Mesenchymal stem cell (in vitro differentiated cells and primary cell): ENCODE measurements at regions not wholly inside any gene's neighbourhood (a gene's known extent, or its start where the extent isn't known, plus 50 kb on each side); places are given as distances from the start of the nearest gene placed in this dataset.

Source experiments
- DNase-seq: peaks from one replicate; pipeline ENCODE4 v3.0.0-alpha.2; 2013
- H2AFZ ChIP-seq: one replicate; pipeline ENCODE4 v1.6.1; 2013; ENCODE audit warnings: low read depth, mild to moderate bottlenecking, control low read depth, inconsistent platforms, low read length, moderate library complexity
- H2AK5ac ChIP-seq: 2 replicates; pipeline ENCODE4 v1.6.1; 2013; ENCODE audit warnings: low read length, moderate library complexity, mild to moderate bottlenecking, inconsistent platforms; ENCODE audit not compliant: severe bottlenecking
- H2BK120ac ChIP-seq: one replicate; pipeline ENCODE4 v1.6.1; 2013; ENCODE audit warnings: low read depth, mild to moderate bottlenecking, inconsistent platforms, low read length, moderate library complexity
- H2BK12ac ChIP-seq, 2 experiments: one replicate each; pipeline ENCODE4 v1.6.1; 2013; ENCODE audit warnings: inconsistent platforms in 2 of 2, low read length in 2 of 2, mild to moderate bottlenecking in 2 of 2, moderate library complexity in 2 of 2, control low read depth in 1 of 2
- H2BK15ac ChIP-seq: one replicate; pipeline ENCODE4 v1.6.1; 2013; ENCODE audit warnings: mild to moderate bottlenecking, low read depth, inconsistent platforms; ENCODE audit not compliant: poor library complexity, severe bottlenecking
- H2BK5ac ChIP-seq: 2 replicates; pipeline ENCODE4 v1.6.1; 2013; ENCODE audit warnings: low read depth, mild to moderate bottlenecking, low read length, control low read depth, inconsistent platforms; ENCODE audit not compliant: poor library complexity, severe bottlenecking
- H3K14ac ChIP-seq, 2 experiments: one replicate each; pipeline ENCODE4 v1.6.1; 2013; ENCODE audit warnings: inconsistent platforms in 2 of 2, low read length in 2 of 2, control low read depth in 1 of 2, mild to moderate bottlenecking in 1 of 2, moderate library complexity in 1 of 2
- H3K18ac ChIP-seq, 2 experiments: one replicate each; pipeline ENCODE4 v1.6.1; 2013; ENCODE audit warnings: inconsistent platforms in 2 of 2, low read length in 2 of 2, control low read depth in 1 of 2, low read depth in 1 of 2, mild to moderate bottlenecking in 1 of 2
- H3K23ac ChIP-seq, 2 experiments: one replicate each; pipeline ENCODE4 v1.6.1; 2013; ENCODE audit warnings: inconsistent platforms in 2 of 2, low read length in 2 of 2, mild to moderate bottlenecking in 2 of 2, moderate library complexity in 2 of 2, control low read depth in 1 of 2
- H3K27ac ChIP-seq: 2 replicates; pipeline ENCODE4 v1.5.1; 2013; ENCODE audit warnings: mild to moderate bottlenecking, moderate library complexity, low read length, control low read depth, inconsistent platforms; ENCODE audit not compliant: poor library complexity, severe bottlenecking
- H3K27me3 ChIP-seq, 2 experiments: 2 replicates each; pipeline versions ENCODE4 v1.6.1 to v1.7.0; 2013; ENCODE audit warnings: low read length in 2 of 2, mild to moderate bottlenecking in 2 of 2, moderate library complexity in 2 of 2, control low read depth in 1 of 2, inconsistent platforms in 1 of 2; ENCODE audit not compliant: control insufficient read depth in 1 of 2, insufficient read depth in 1 of 2
- H3K36me3 ChIP-seq, 2 experiments: 2 replicates each; pipeline versions ENCODE4 v1.6.1 to v1.7.0; 2013; ENCODE audit warnings: low read length in 2 of 2, control low read depth in 1 of 2, inconsistent platforms in 1 of 2, low read depth in 1 of 2, mild to moderate bottlenecking in 1 of 2; ENCODE audit not compliant: insufficient read depth in 2 of 2, control insufficient read depth in 1 of 2
- H3K4ac ChIP-seq, 2 experiments: one replicate each; pipeline ENCODE4 v1.6.1; 2013; ENCODE audit warnings: inconsistent platforms in 2 of 2, low read length in 2 of 2, mild to moderate bottlenecking in 2 of 2, moderate library complexity in 2 of 2, control low read depth in 1 of 2, low read depth in 1 of 2
- H3K4me1 ChIP-seq: 2 replicates; pipeline ENCODE4 v1.6.1; 2013; ENCODE audit warnings: low read depth, low read length, control low read depth; ENCODE audit not compliant: control insufficient read depth, insufficient read depth
- H3K4me2 ChIP-seq: 2 replicates; pipeline ENCODE4 v1.6.1; 2013; ENCODE audit warnings: low read length, mild to moderate bottlenecking, inconsistent platforms; ENCODE audit not compliant: poor library complexity, severe bottlenecking
- H3K4me3 ChIP-seq, 2 experiments: 2 replicates each; pipeline versions ENCODE4 v1.5.1 to v1.7.0; 2013; ENCODE audit warnings: low read length in 2 of 2, mild to moderate bottlenecking in 2 of 2, control low read depth in 1 of 2, low read depth in 1 of 2; ENCODE audit not compliant: insufficient read depth in 1 of 2
- H3K79me1 ChIP-seq: replicated peaks from 2 replicates; pipeline ENCODE4 v1.6.1; 2013; ENCODE audit warnings: mild to moderate bottlenecking, control low read depth, low read length, inconsistent platforms; ENCODE audit not compliant: poor library complexity, severe bottlenecking
- H3K9ac ChIP-seq: 2 replicates; pipeline ENCODE4 v1.7.0; 2013; ENCODE audit warnings: mild to moderate bottlenecking, low read length, moderate library complexity
- H3K9me3 ChIP-seq: 2 replicates; pipeline ENCODE4 v1.7.0; 2013; ENCODE audit warnings: mild to moderate bottlenecking, low read length; ENCODE audit not compliant: control insufficient read depth
- H4K8ac ChIP-seq: one replicate; pipeline ENCODE4 v1.6.1; 2013; ENCODE audit warnings: inconsistent platforms, mild to moderate bottlenecking, low read length, moderate library complexity
- H4K91ac ChIP-seq: one replicate; pipeline ENCODE4 v1.6.1; 2013; ENCODE audit warnings: mild to moderate bottlenecking, low read length, inconsistent platforms
- WGBS: methylation state at CpG from one replicate; pipeline ENCODE4 v1.1.7; 2013; ENCODE audit warnings: mixed read lengths; 5-methylcytosine and 5-hydroxymethylcytosine counted together

- Histone ChIP-seq H3K4me3 (no peak overlapping the region), H2BK5ac (no peak overlapping the region), H3K23ac (no peak overlapping the region), H3K4me2 (no peak overlapping the region), H3K27ac (no peak overlapping the region), H3K4ac (no peak overlapping the region), H3K9ac (no peak overlapping the region), H3K9me3 (no peaks in the 10 kb centered on the region), H2BK120ac (no peak overlapping the region), H2BK15ac (no peak overlapping the region), H4K8ac (no peak overlapping the region), H3K79me1 (no peaks in the 10 kb centered on the region), H3K14ac (no peak overlapping the region), H4K91ac (no peak overlapping the region), H3K18ac (no peak overlapping the region), H3K4me1 (no peaks in the 10 kb centered on the region), H3K36me3 (no peaks in the 10 kb centered on the region), H3K27me3 (peaks cover 22 to 30% of the 10 kb centered on the region in 2 experiments), H2BK12ac (no peak overlapping the region), H2AK5ac (no peak overlapping the region), H2AFZ (no peak overlapping the region)
- DNase-seq = no peak
- 83% methylated on average over 5 of the region's 5 CpGs for WGBS
Observed at GRCh38 chr2:235195921-235196320, 244.1 kb downstream of the SH3BP4 start.

- no peak overlapping the region for H2BK5ac ChIP-seq
- H2AFZ ChIP-seq = no peak overlapping the region
- no peak overlapping the region for H3K4me2 ChIP-seq
- H3K18ac ChIP-seq = no peak overlapping the region
- WGBS = 98% methylated on average over 7 of the region's 9 CpGs
- H3K27ac ChIP-seq = no peak overlapping the region
- no peak overlapping the region for H2BK12ac ChIP-seq
- H2BK15ac ChIP-seq = no peak overlapping the region
- no peak overlapping the region for H3K4ac ChIP-seq
- H3K23ac ChIP-seq = no peak overlapping the region
- no peak overlapping the region for H2BK120ac ChIP-seq
- H4K8ac ChIP-seq = no peak overlapping the region
- H3K79me1 ChIP-seq = no peaks in the 10 kb centered on the region
- H2AK5ac ChIP-seq = no peak overlapping the region
- no peak overlapping the region for H3K14ac ChIP-seq
- no peak overlapping the region for H3K9ac ChIP-seq
- no peaks in the 10 kb centered on the region for H3K9me3 ChIP-seq
- H3K4me1 ChIP-seq = no peaks in the 10 kb centered on the region
- H3K27me3 ChIP-seq = peaks cover 22 to 23% of the 10 kb centered on the region in 2 experiments
- no peak for DNase-seq
- H3K4me3 ChIP-seq = no peak overlapping the region
- no peaks in the 10 kb centered on the region for H3K36me3 ChIP-seq
- H4K91ac ChIP-seq = no peak overlapping the region
Observed at GRCh38 chr2:235199128-235199527, 247.3 kb downstream of the SH3BP4 start.

- Histone ChIP-seq H2AK5ac (no peak overlapping the region), H2BK12ac (no peak overlapping the region), H3K23ac (peak overlapping the region in 1 of 2 experiments; percentile 50), H3K14ac (no peak overlapping the region), H3K4me3 (no peak overlapping the region), H4K8ac (no peak overlapping the region), H3K4me2 (no peak overlapping the region), H2BK15ac (no peak overlapping the region), H2BK120ac (no peak overlapping the region), H3K27ac (no peak overlapping the region), H4K91ac (no peak overlapping the region), H3K4me1 (no peaks in the 10 kb centered on the region), H3K4ac (no peak overlapping the region), H3K9ac (no peak overlapping the region), H3K18ac (no peak overlapping the region), H2AFZ (no peak overlapping the region), H3K27me3 (peaks cover 14 to 27% of the 10 kb centered on the region in 2 experiments), H3K9me3 (no peaks in the 10 kb centered on the region), H3K79me1 (no peaks in the 10 kb centered on the region), H3K36me3 (no peaks in the 10 kb centered on the region), H2BK5ac (peak overlapping the region; percentile 9)
- WGBS = 52% methylated on average over 2 of the region's 2 CpGs
- no peak for DNase-seq
Observed at GRCh38 chr2:235200216-235200615, 248.4 kb downstream of the SH3BP4 start.

GRCh38 chr2:235201756-235202155, 249.9 kb downstream of the SH3BP4 start:
- Histone ChIP-seq H3K4me1 (peaks cover 2% of the 10 kb centered on the region), H3K27me3 (peaks cover 18 to 30% of the 10 kb centered on the region in 2 experiments), H2AFZ (no peak overlapping the region), H3K23ac (no peak overlapping the region), H3K14ac (no peak overlapping the region), H3K4me3 (no peak overlapping the region), H3K4ac (no peak overlapping the region), H2BK120ac (no peak overlapping the region), H2AK5ac (no peak overlapping the region), H2BK15ac (no peak overlapping the region), H3K9me3 (no peaks in the 10 kb centered on the region), H3K18ac (no peak overlapping the region), H2BK5ac (no peak overlapping the region), H4K8ac (no peak overlapping the region), H3K27ac (no peak overlapping the region), H3K36me3 (no peaks in the 10 kb centered on the region), H3K79me1 (no peaks in the 10 kb centered on the region), H3K9ac (no peak overlapping the region), H2BK12ac (no peak overlapping the region), H4K91ac (no peak overlapping the region), H3K4me2 (no peak overlapping the region)
- DNase-seq = no peak
- WGBS = 88% methylated on average over 12 of the region's 12 CpGs
